Endodermal cell (in vitro differentiated cells): ENCODE measurements at regions not wholly inside any gene's neighbourhood (a gene's known extent, or its start where the extent isn't known, plus 50 kb on each side); places are given as distances from the start of the nearest gene placed in this dataset.

ENCODE experiments used
- DNase-seq: peaks from one replicate; pipeline ENCODE4 v3.0.0-alpha.2; 2017
- H3K27ac ChIP-seq: 2 replicates; pipeline ENCODE4 v1.5.1; 2013; ENCODE audit warnings: mild to moderate bottlenecking, low read depth, low read length, moderate library complexity
- H3K27me3 ChIP-seq: 2 replicates; pipeline ENCODE4 v1.6.1; 2013; ENCODE audit warnings: mild to moderate bottlenecking, low read length, moderate library complexity; ENCODE audit not compliant: insufficient read depth, control insufficient read depth, poor library complexity, severe bottlenecking
- H3K36me3 ChIP-seq: 2 replicates; pipeline ENCODE4 v1.7.0; 2013; ENCODE audit warnings: mild to moderate bottlenecking, low read length, moderate library complexity; ENCODE audit not compliant: control insufficient read depth, insufficient read depth
- H3K4me1 ChIP-seq: one replicate; pipeline ENCODE4 v1.7.0; 2013; ENCODE audit warnings: low read length; ENCODE audit not compliant: control insufficient read depth, insufficient read depth
- H3K4me3 ChIP-seq: 2 replicates; pipeline ENCODE4 v1.5.1; 2013; ENCODE audit warnings: mild to moderate bottlenecking, low read length, moderate library complexity
- H3K9ac ChIP-seq: 2 replicates; pipeline ENCODE4 v1.6.1; 2013; ENCODE audit warnings: mild to moderate bottlenecking, low read length, moderate library complexity; ENCODE audit not compliant: poor library complexity, severe bottlenecking; ENCODE audit errors: extremely low read depth
- H3K9me3 ChIP-seq: 2 replicates; pipeline ENCODE4 v1.6.1; 2013; ENCODE audit warnings: mild to moderate bottlenecking, low read length, moderate library complexity; ENCODE audit not compliant: control insufficient read depth
- H3K27ac Mint-ChIP-seq: 2 replicates; pipeline ENCODE4 v1.8.0; 2020; ENCODE audit warnings: mixed read lengths
- H3K27me3 Mint-ChIP-seq: 2 replicates; pipeline ENCODE4 v1.8.0; 2021; ENCODE audit warnings: mild to moderate bottlenecking, mixed read lengths; ENCODE audit not compliant: insufficient read depth
- H3K36me3 Mint-ChIP-seq: 2 replicates; pipeline ENCODE4 v1.8.0; 2020; ENCODE audit warnings: low read depth, mixed read lengths
- H3K4me1 Mint-ChIP-seq: 2 replicates; pipeline ENCODE4 v1.8.0; 2020; ENCODE audit warnings: mixed read lengths
- H3K4me3 Mint-ChIP-seq: 2 replicates; pipeline ENCODE4 v1.8.0; 2020; ENCODE audit warnings: mild to moderate bottlenecking, moderate library complexity, mixed read lengths
- H3K9me3 Mint-ChIP-seq: 2 replicates; pipeline ENCODE4 v1.8.0; 2020; ENCODE audit warnings: mild to moderate bottlenecking, mixed read lengths
- WGBS, 2 experiments: methylation state at CpG; one replicate each; pipeline versions ENCODE4 v1.1.5 to v1.1.7; 2013; ENCODE audit warnings: missing lambda C conversion rate in 2 of 2, mixed read lengths in 1 of 2; ENCODE audit not compliant: insufficient coverage in 1 of 2, insufficient read length in 1 of 2; 5-methylcytosine and 5-hydroxymethylcytosine counted together
- TF ChIP-seq, protein P1 (sequence below): fragments of 200-600 bp; sonication (generic); conservative IDR thresholded peaks from 2 replicates; pipeline ENCODE4 v1.5.0; 2021; ENCODE audit warnings: antibody characterized with exemption, mild to moderate bottlenecking

DNA sequence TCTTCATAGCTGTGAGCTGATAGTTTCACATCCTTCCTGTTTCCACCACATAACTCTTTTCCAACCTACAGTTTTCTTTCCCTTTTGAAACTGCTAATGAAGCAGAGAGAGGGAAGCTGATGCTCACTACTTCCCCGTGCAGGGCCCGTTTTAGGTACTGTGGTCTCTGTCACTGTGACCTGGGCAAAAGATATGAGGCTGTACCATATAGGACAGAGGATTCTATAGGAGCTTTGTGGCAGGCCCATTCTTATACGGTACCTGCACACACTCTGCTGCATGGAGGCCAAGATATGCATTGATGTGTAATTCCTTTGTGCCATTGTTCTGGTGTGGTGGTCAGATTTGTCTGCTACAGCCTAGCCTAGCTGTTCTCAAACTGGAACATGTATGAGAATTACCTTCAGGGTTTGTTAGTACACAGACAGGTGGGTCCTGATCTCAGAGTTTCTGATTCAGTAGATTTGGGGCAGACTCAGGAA lies 577.3 kb downstream of the LMO7 start:
- no peaks in the 10 kb centered on the region for H3K27me3 ChIP-seq
- WGBS, 2 experiments: 76 to 81% methylated on average over 3 of the region's 3 CpGs
- no peak overlapping the region for H3K27ac Mint-ChIP-seq
- H3K4me3 ChIP-seq: no peak overlapping the region
- H3K9me3 ChIP-seq: peaks cover 6% of the 10 kb centered on the region
- no peak overlapping the region for H3K27ac ChIP-seq
- H3K27me3 Mint-ChIP-seq: no peaks in the 10 kb centered on the region
- H3K4me3 Mint-ChIP-seq: no peak overlapping the region
- H3K36me3 Mint-ChIP-seq: no peaks in the 10 kb centered on the region
- no peak for DNase-seq
- H3K4me1 Mint-ChIP-seq: no peaks in the 10 kb centered on the region
- TF ChIP-seq, protein P1, sequence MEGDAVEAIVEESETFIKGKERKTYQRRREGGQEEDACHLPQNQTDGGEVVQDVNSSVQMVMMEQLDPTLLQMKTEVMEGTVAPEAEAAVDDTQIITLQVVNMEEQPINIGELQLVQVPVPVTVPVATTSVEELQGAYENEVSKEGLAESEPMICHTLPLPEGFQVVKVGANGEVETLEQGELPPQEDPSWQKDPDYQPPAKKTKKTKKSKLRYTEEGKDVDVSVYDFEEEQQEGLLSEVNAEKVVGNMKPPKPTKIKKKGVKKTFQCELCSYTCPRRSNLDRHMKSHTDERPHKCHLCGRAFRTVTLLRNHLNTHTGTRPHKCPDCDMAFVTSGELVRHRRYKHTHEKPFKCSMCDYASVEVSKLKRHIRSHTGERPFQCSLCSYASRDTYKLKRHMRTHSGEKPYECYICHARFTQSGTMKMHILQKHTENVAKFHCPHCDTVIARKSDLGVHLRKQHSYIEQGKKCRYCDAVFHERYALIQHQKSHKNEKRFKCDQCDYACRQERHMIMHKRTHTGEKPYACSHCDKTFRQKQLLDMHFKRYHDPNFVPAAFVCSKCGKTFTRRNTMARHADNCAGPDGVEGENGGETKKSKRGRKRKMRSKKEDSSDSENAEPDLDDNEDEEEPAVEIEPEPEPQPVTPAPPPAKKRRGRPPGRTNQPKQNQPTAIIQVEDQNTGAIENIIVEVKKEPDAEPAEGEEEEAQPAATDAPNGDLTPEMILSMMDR: no peak
- no peaks in the 10 kb centered on the region for H3K4me1 ChIP-seq
- H3K9ac ChIP-seq: no peak overlapping the region
- no peaks in the 10 kb centered on the region for H3K9me3 Mint-ChIP-seq
- H3K36me3 ChIP-seq: no peaks in the 10 kb centered on the region

DNA sequence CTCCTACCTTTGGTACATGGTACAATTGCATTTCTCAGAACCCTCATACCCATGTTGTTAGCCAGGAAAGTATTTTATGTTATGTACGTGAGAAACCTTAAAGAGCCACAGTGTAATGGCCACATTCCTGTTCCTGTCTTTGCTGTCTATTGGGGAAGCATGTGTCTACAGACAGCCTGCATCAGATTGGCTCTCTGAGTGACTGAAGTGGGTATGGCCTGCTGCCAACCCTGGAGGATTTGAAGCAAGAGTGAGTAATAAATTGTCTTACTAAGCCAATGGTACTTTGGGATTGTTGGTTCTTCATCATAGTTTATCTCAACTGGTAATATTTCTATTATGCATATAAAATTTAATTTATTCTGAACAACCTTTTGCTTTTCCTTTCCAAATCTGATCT lies 574.1 kb downstream of the LMO7 start:
- Mint-ChIP-seq H3K4me3 (no peak overlapping the region), H3K27me3 (no peaks in the 10 kb centered on the region), H3K36me3 (no peaks in the 10 kb centered on the region), H3K4me1 (no peaks in the 10 kb centered on the region), H3K27ac (no peak overlapping the region), H3K9me3 (no peaks in the 10 kb centered on the region)
- WGBS, 2 experiments: 95 to 100% methylated on average over 1 of the region's 1 CpG
- H3K27me3 ChIP-seq: no peaks in the 10 kb centered on the region
- TF ChIP-seq, protein P1: no peak
- H3K9me3 ChIP-seq: peaks cover 6% of the 10 kb centered on the region
- no peak overlapping the region for H3K9ac ChIP-seq
- H3K4me3 ChIP-seq: no peak overlapping the region
- H3K27ac ChIP-seq: no peak overlapping the region
- H3K36me3 ChIP-seq: no peaks in the 10 kb centered on the region
- no peak for DNase-seq
- H3K4me1 ChIP-seq: no peaks in the 10 kb centered on the region

DNA sequence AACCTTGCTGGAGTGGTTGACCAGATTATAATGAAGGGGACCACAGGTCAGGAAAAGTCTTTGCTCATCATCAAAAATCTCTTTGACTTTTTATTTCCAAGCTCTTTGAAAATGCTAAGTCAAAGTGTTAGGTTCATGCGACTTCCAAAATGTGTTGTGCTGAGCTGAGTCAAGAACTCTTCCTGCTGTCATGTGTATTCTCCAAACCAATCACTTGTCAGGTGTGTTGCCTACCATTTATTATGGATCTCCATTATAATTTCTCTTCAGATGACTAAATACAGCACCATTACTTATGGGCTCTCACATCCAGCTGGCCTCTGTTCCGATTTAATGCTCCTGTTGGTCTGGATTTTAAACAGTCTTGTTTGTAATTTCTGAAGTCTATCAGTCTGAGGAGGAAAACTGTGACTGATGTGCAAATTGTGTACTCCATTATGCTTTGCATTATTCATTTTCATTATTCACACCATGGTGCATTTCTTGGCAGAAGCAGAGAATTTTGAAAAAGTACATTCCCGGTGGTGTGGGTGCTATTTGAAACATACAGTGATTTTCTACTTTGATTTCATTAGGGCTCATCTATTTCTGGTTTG lies 562.5 kb downstream of the LMO7 start:
- peaks cover 2% of the 10 kb centered on the region for H3K4me1 Mint-ChIP-seq

More for the DNA sequence above, 562.5 kb downstream of the LMO7 start:
- Mint-ChIP-seq H3K27ac (no peak overlapping the region), H3K36me3 (no peaks in the 10 kb centered on the region), H3K27me3 (peaks cover 2% of the 10 kb centered on the region), H3K9me3 (peaks cover 5% of the 10 kb centered on the region), H3K4me3 (no peak overlapping the region)
- no peak overlapping the region for H3K9ac ChIP-seq
- H3K4me1 ChIP-seq: no peaks in the 10 kb centered on the region
- 88 to 98% methylated on average over 1 to 3 of the region's 3 CpGs for WGBS, 2 experiments
- no peak overlapping the region for H3K27ac ChIP-seq
- no peak for DNase-seq
- no peak overlapping the region for H3K4me3 ChIP-seq
- H3K9me3 ChIP-seq: no peaks in the 10 kb centered on the region
- H3K27me3 ChIP-seq: no peaks in the 10 kb centered on the region
- no peaks in the 10 kb centered on the region for H3K36me3 ChIP-seq
- TF ChIP-seq, protein P1: no peak
